Urinary bladder (tissue), 3 donors: ENCODE measurements at regions not wholly inside any gene's neighbourhood (a gene's known extent, or its start where the extent isn't known, plus 50 kb on each side); places are given as distances from the start of the nearest gene placed in this dataset.

ENCODE experiments used
- DNase-seq: peaks from one replicate; pipeline ENCODE4 v3.0.0-alpha.2; 2015; ENCODE audit errors: extremely low spot score
- H3K27ac ChIP-seq: one replicate; pipeline ENCODE4 v1.5.1; 2013; ENCODE audit warnings: low read depth, mild to moderate bottlenecking, moderate library complexity
- H3K36me3 ChIP-seq: one replicate; pipeline ENCODE4 v1.6.1; 2013; ENCODE audit warnings: mild to moderate bottlenecking, moderate library complexity; ENCODE audit not compliant: insufficient read depth
- H3K4me1 ChIP-seq: one replicate; pipeline ENCODE4 v1.6.1; 2013; ENCODE audit warnings: mild to moderate bottlenecking, moderate library complexity; ENCODE audit not compliant: insufficient read depth
- H3K4me3 ChIP-seq: one replicate; pipeline ENCODE4 v1.5.1; 2013; ENCODE audit warnings: low read depth, low read length
- WGBS: extraction: QIAGEN DNeasy Blood & Tissue Kit; methylation state at CpG from one replicate; pipeline ENCODE4 v1.1.7; 2013; 5-methylcytosine and 5-hydroxymethylcytosine counted together
- donor health status: healthy with polysubstance abuse.
- donor health status: healthy.

DNA sequence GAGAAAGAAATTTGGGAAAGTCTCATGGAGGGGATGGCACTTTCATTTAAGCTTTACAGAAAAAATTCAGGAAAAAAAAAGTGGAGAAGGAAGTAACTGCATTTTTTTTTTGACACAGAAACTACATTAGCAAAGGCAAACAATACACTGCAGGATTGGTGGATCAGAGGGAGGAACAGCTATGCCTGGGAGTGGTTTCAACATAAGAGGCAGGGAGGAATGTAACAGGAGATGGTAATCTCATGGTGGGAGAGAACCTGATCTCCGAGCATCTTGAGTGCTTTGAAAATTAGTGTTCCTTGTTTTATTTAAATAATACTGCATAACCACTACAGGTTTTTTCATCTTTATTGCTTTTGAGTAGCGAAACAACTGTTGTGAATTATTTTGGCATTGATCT, 249.4 kb downstream of the FAM170A start:
- H3K4me1 ChIP-seq: no peaks in the 10 kb centered on the region
- WGBS: 87% methylated on average over 2 of the region's 2 CpGs
- no peaks in the 10 kb centered on the region for H3K36me3 ChIP-seq
- no peak overlapping the region for H3K27ac ChIP-seq
- DNase-seq: no peak
- no peak overlapping the region for H3K4me3 ChIP-seq

GRCh38 chr5:119879446-119879845, 250.1 kb downstream of the FAM170A start:
- Histone ChIP-seq H3K36me3 (no peaks in the 10 kb centered on the region), H3K4me3 (no peak overlapping the region), H3K27ac (no peak overlapping the region), H3K4me1 (no peaks in the 10 kb centered on the region)
- no peak for DNase-seq
- 64% methylated on average over 2 of the region's 2 CpGs for WGBS

DNA sequence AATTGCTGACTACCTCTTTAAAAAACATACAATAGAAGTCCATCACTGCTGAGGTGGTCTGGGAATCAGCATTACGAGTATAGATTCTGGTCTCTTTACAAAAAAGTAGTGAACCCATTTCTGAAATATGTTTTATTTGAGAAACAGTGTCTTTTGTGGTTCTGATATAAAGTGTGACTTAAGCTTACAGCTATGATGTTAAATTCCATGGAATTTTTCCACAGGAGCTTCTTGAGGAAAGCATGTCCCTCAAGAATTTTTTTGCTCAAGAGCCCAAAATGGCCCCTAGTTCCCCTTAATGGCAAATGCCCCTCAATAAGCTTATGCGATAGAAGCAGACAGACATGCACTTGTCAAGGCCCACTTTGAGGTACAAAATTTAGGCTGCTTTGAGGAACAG, 265.7 kb downstream of the FAM170A start:
- 97% methylated on average over 2 of the region's 2 CpGs for WGBS
- DNase-seq: no peak
- Histone ChIP-seq H3K27ac (no peak overlapping the region), H3K4me1 (no peaks in the 10 kb centered on the region), H3K36me3 (no peaks in the 10 kb centered on the region), H3K4me3 (no peak overlapping the region)

DNA sequence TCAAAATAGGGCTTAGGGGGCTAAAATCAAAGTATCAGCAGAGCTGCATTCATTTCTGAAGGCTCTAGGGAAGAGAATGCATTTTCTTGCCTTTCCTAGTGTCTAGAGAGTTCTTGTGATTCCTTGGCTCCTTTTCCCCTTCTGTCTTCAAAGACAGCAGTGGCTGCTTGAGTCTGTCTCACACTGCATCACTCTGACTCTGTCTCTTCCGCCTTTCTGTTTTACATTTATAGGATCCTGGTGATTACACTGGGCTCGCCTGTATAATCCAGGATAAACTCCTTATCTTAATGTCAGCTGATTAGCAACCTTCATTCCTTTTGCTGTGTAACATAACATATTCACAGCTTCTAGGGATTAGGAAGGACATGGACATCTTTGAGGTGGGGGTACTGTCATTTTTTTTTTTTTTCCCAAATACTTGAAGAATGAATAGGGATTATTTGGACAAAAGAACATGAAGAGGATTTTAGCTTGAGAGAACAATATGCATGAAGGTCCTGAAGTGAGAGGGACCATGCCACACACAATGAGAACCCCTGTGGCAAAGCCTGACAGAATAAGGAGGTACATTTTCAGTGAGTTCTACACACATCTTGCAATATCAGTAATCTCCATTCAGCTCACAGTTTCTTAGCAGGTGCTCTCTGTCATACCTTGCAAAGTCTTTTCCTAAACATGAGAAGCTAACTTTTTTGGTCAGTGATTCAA, 267.6 kb downstream of the FAM170A start:
- H3K4me3 ChIP-seq: no peak overlapping the region
- no peaks in the 10 kb centered on the region for H3K4me1 ChIP-seq
- H3K27ac ChIP-seq: no peak overlapping the region
- no peaks in the 10 kb centered on the region for H3K36me3 ChIP-seq
- DNase-seq: no peak
- WGBS: 29% methylated on average over 2 of the region's 2 CpGs

DNA sequence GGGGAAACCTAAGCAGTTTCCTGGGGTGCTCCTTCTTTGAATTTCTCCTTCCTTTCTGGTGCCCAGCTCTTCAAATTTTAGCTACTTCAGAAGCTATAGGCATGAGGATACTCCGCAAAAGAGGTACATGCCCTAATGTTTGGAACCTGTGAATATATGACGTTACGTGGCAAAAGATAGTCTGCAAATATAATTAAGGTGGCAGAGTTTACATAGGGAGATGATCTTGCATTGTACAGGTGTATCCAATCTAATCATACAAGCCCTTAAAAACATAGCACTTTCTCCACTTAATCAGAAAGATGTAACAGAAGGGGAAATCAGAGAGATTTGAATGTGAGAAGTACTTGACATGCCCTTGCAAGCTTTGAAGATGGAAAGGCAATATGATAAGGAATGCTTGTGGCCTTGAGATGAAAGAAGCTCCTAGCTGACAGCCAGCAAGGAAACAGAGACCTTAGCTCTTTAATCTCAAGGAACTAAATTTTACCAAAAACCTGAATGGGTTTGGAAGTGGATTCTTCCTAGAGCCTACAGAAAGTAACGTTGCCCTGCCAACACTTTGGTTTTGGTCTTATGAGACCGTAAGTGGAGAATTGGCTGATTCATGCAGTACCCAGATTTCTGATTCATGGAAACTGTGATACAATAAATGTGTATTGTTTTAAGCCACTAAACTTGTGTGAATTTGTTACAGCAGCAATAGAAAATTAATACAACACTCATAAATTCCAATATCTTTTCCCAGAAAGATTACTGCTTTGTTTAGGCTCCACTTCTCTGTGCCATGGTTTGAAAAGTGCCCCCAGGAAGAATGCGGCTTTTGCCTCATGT, 268.4 kb downstream of the FAM170A start:
- no peak for DNase-seq
- 86% methylated on average over 6 of the region's 6 CpGs for WGBS
- H3K36me3 ChIP-seq: no peaks in the 10 kb centered on the region
- H3K4me3 ChIP-seq: no peak overlapping the region
- H3K4me1 ChIP-seq: no peaks in the 10 kb centered on the region
- H3K27ac ChIP-seq: no peak overlapping the region

- Histone ChIP-seq H3K36me3 (no peaks in the 10 kb centered on the region), H3K4me3 (no peak overlapping the region), H3K27ac (no peak overlapping the region), H3K4me1 (no peaks in the 10 kb centered on the region)
- WGBS: 68% methylated on average over 2 of the region's 2 CpGs
- no peak for DNase-seq
Measured at GRCh38 chr5:119899981-119900380, 270.6 kb downstream of the FAM170A start.

DNA sequence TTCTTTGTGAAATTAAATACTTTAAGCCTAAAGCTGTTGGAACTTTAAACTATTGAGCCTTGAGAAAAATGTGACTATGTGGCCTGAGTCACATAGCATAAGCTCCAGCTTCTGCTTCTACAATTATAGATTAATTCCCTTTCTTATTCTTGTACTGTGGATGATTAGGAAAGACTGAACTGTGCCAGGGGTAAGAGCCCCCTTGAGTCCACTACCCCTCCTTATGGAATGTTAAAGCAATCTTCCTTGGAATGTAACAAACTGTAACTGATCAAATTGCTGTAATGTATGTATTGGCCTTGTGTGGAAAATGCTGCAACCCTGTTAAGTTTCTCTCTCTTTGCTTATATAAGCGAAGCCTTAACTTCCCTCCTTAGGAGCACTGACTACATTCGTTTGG, 273.2 kb downstream of the FAM170A start:
- H3K4me3 ChIP-seq: no peak overlapping the region
- no peak overlapping the region for H3K27ac ChIP-seq
- no peak for DNase-seq
- 82% methylated on average over 2 of the region's 2 CpGs for WGBS
- H3K4me1 ChIP-seq: no peaks in the 10 kb centered on the region
- no peaks in the 10 kb centered on the region for H3K36me3 ChIP-seq

DNA sequence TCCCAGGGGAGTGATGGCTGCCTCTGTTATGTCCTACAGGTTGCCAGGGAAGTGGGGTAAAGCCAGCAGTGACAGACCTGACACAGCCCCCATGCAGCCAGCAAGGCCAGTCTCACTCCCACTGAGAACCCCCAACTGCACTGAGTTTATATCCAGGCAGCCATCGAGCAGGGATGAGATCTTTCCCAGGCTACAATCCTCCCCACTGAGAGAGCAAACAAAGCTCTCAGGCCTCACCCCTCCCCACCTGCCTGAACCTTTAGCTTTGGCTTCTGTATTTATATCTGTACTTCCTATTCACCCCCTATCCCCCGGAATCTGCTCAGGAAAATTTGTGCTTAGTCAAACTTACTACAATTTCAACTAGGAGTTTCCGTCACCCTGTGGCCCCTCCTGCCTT, 284.1 kb downstream of the FAM170A start:
- WGBS: 68% methylated on average over 3 of the region's 3 CpGs
- Histone ChIP-seq H3K4me1 (no peaks in the 10 kb centered on the region), H3K36me3 (no peaks in the 10 kb centered on the region), H3K27ac (no peak overlapping the region), H3K4me3 (no peak overlapping the region)
- no peak for DNase-seq

GRCh38 chr5:119919279-119919678, 289.9 kb downstream of the FAM170A start:
- Histone ChIP-seq H3K4me1 (no peaks in the 10 kb centered on the region), H3K4me3 (no peak overlapping the region), H3K27ac (no peak overlapping the region), H3K36me3 (no peaks in the 10 kb centered on the region)
- WGBS: 91% methylated on average over 1 of the region's 1 CpG
- DNase-seq: no peak

GRCh38 chr5:119926301-119926700, 296.9 kb downstream of the FAM170A start:
- no peak overlapping the region for H3K4me3 ChIP-seq
- H3K27ac ChIP-seq: no peak overlapping the region
- no peaks in the 10 kb centered on the region for H3K4me1 ChIP-seq
- no peaks in the 10 kb centered on the region for H3K36me3 ChIP-seq
- no peak for DNase-seq
- 94% methylated on average over 1 of the region's 1 CpG for WGBS

DNA sequence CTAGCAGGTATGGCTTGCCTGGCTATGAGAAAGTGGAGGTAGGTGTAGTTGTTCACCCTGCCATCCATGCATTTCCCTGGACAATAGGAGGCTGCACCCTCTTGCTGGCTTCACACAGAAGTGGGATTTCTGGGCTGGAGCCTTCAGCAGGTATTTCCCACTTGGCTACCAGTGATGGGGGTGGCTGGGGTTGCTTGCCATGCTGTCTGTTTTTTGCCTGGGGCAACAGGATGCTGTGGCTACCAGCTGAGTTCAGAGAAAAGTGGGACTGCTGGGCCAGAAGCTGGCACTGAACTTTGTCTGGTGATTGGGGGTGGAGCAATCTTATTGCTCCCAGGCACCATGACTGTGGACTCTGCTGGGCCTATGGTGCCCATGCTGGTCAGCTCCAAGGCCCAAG, 299.6 kb downstream of the FAM170A start:
- no peak for DNase-seq
- no peak overlapping the region for H3K4me3 ChIP-seq
- no peaks in the 10 kb centered on the region for H3K4me1 ChIP-seq
- H3K36me3 ChIP-seq: no peaks in the 10 kb centered on the region
- no peak overlapping the region for H3K27ac ChIP-seq

DNA sequence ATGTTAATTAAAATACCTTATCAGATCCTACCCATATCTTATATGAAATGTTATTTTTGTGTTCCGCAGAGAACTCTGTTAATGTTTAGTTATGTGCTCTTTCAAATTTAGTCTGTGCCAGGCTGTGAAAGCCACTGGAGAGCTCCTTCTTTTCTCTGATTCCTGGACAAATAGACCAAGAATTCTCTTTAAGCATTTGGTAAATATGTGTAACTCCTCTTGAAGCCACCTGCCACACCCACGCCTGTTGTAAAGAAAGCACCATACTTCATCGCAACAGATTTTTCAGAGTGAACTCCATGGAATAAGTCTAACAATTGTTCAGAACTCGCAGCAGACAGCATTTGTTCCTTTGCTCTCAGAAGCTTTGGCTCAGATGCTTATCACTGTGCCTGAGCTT, 301.1 kb downstream of the FAM170A start:
- Histone ChIP-seq H3K4me1 (no peaks in the 10 kb centered on the region), H3K36me3 (no peaks in the 10 kb centered on the region), H3K27ac (no peak overlapping the region), H3K4me3 (no peak overlapping the region)
- DNase-seq: no peak
- 82% methylated on average over 4 of the region's 4 CpGs for WGBS

- Histone ChIP-seq H3K4me3 (no peak overlapping the region), H3K36me3 (no peaks in the 10 kb centered on the region), H3K4me1 (no peaks in the 10 kb centered on the region), H3K27ac (no peak overlapping the region)
- DNase-seq: no peak
- 83% methylated on average over 2 of the region's 2 CpGs for WGBS
Measured at GRCh38 chr5:119943148-119943547, 313.8 kb downstream of the FAM170A start.

- no peaks in the 10 kb centered on the region for H3K36me3 ChIP-seq
- no peak for DNase-seq
- H3K27ac ChIP-seq: no peak overlapping the region
- H3K4me1 ChIP-seq: no peaks in the 10 kb centered on the region
- H3K4me3 ChIP-seq: no peak overlapping the region
Measured at GRCh38 chr5:119945691-119946090, 316.3 kb downstream of the FAM170A start.
